ENCODE measurements at regions not wholly inside any gene's neighbourhood (a gene's known extent, or its start where the extent isn't known, plus 50 kb on each side); places are given as distances from the start of the nearest gene placed in this dataset.

- no peak for DNase-seq (ENCODE audit: low spot score)
Observed at GRCh38 chr1:217211486-217211885, 419.4 kb downstream of the GPATCH2 start.

DNA sequence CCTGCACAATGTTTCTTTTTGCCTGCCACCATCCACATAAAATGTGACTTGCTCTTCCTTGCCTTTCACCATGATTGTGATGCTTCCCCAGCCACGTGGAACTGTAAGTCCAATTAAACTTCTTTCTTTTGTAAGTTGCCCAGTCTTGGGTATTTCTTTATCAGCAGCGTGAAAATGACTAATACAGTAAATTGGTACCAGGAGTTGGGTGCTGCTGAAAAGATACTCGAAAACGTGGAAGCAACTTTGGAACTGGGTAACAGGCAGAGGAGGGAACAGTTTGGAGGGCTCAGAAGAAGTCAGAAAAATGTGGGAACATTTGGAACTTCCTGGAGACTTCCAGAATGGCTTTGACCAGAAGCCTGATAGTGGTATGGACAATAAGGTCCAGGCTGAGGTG is 425.3 kb downstream of the GPATCH2 start:
- DNase-seq (ENCODE audit: low spot score), result no peak

- no peak for DNase-seq (ENCODE audit: low spot score)
Observed at GRCh38 chr1:217196616-217197015, 434.3 kb downstream of the GPATCH2 start.

- no peak for DNase-seq (ENCODE audit: low spot score)
Observed at GRCh38 chr1:217193151-217193550, 437.7 kb downstream of the GPATCH2 start.

DNA sequence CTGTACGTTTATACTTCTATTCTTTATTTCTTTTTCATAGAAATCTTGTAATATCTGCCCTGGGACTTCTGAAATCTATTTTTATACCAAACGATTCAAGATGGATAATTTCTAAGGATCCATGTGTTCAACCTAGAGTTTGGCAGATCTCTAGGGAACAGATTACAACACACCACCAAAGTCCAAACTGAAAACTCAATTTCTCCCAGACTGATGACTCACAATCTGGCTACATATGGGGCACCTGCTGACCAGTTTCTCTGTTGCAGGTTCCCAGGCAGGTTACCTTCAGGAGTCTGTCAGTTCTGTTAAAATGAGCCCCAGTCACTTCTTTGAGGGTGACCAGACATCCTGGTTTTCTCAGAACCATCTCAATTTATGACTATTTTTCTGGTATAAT is 439.4 kb downstream of the GPATCH2 start:
- DNase-seq (ENCODE audit: low spot score), result no peak

GRCh38 chr1:217190359-217190758 is 440.5 kb downstream of the GPATCH2 start:
- no peak for DNase-seq (ENCODE audit: low spot score)

DNA sequence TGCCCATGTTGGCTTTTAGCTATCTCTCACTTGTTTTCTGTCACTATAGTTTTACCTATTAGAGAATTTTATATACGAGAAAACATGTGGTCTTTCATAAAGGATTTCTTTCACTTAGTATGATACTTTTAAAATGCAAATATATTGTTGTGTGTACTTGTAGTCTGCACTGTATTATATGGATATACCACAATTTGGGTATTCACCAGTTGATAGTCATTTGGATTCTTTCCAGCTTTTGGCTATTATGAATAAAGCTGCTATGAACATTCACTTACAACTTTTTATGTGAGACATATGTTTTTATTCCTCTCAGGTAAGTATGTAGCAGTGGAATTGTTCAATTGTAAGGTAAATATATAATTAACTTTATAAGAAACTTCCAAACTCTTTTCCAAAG is 441.5 kb downstream of the GPATCH2 start:
- DNase-seq (ENCODE audit: low spot score), result no peak

DNA sequence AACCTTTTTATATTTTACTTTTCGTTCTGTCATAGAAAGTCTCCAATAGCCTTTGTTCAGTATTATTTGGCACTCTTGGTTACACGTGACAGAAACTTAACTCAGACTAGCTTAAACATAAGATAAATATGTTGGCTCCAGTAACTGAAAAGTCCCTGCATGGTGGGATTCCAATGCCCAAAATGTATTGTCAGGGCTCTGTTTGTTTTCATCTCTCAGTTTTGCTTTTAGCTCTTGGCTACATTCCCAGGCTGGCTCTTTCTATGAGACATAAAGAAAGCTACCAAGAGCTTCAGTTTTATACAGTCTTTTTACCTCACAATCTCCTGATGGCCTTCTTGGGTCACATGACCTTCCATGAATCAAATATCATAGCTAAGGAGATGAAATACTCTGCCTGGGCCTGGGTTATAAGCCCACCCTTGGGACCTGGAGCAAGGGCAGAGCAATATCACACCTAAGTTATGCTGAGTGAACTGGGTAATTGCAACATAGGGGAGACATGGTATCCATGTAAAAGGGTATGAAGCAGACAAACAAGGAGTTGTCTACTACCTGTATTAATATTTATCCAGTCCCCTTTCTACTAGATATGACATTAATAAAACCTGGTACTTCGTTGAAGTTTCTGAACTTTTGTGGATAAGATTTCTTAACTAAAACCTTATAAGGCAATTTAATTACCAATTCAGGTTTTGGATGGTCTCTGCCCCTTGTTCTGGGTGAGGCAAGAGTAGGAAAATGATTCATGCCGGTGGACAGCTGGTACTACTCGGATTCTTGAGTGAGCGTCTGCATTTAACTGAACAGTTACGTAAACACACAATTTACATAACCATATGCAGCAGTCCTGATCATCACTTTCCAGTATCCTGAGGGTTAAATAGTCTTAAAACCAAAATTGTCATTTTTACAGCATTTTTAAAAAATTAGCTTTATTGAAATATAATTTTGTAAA is 442.3 kb downstream of the GPATCH2 start:
- peak; percentile 11 for DNase-seq (ENCODE audit: low spot score)

DNA sequence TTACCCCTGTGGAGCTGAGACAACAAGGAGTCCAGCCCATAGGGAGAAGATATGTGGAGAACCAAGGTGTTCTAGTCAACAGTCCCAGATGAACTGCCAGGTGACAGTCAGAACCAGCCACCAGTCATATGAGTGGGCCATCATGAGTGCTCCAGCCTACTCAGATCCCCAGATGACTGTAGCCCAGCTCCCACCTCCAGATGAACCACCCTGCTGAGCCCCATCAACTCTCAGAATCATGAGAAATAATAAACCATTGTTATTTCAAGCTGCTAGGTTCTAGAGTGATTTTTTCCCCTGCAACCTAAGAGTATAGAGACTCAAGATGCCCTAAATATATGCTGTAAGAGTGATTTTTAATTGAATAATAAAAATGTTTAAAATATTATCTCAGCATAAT is 444.2 kb downstream of the GPATCH2 start:
- no peak for DNase-seq (ENCODE audit: low spot score)

- DNase-seq (ENCODE audit: low spot score), result no peak
Observed at GRCh38 chr1:217184854-217185253, 446.0 kb downstream of the GPATCH2 start.

- DNase-seq (ENCODE audit: low spot score), result no peak
Observed at GRCh38 chr1:217182992-217183391, 447.9 kb downstream of the GPATCH2 start.

- no peak for DNase-seq (ENCODE audit: low spot score)
Observed at GRCh38 chr1:217181756-217182155, 449.1 kb downstream of the GPATCH2 start.

- DNase-seq (ENCODE audit: low spot score), result no peak
Observed at GRCh38 chr1:217181176-217181746, 449.6 kb downstream of the GPATCH2 start.

GRCh38 chr1:217180443-217180842 is 450.4 kb downstream of the GPATCH2 start:
- DNase-seq (ENCODE audit: low spot score), result no peak

GRCh38 chr1:217164403-217164802 is 441.2 kb upstream of the ESRRG start:
- no peak for DNase-seq (ENCODE audit: low spot score)

DNA sequence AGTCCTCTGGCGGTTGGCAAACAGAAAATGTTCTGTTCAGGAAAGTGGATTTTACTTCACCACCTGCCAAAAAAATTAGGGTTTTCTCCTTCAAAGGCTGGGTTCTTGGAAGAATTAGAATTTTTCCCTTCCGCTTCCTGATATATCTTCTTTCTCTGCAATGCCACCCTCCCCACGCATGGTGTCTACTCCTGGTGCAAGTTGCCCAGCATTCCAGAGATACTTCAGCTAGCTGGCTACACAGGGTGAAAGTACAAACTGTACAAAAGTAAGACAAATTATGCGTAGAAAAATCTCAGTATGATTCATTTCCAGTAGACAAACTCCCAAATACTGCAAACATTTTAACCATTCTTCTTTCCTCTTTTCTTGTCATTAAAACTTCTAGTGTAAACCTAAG is 430.1 kb upstream of the ESRRG start:
- no peak for DNase-seq (ENCODE audit: low spot score)

- DNase-seq (ENCODE audit: low spot score), result no peak
Observed at GRCh38 chr1:217150366-217150765, 427.1 kb upstream of the ESRRG start.

DNA sequence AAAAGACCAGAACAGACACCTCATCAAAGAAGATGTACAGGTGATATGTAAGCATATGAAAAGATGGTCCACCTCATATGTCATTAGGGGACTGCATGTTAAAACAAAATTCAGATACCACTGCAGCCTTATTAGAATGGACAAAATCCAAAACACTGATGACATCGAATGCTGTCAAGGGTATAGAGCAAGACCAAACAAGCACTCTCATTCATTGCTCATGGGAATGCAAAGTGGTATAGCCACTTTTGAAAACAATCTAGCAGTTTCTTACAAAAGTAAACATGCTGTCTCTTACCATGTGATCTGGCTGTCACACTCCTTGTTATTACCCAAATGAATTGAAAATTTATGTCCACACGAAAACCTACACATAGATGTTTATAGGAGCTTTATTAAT is 426.6 kb upstream of the ESRRG start:
- no peak for DNase-seq (ENCODE audit: low spot score)

GRCh38 chr1:217141711-217142110 is 418.5 kb upstream of the ESRRG start:
- DNase-seq (ENCODE audit: low spot score), result no peak

DNA sequence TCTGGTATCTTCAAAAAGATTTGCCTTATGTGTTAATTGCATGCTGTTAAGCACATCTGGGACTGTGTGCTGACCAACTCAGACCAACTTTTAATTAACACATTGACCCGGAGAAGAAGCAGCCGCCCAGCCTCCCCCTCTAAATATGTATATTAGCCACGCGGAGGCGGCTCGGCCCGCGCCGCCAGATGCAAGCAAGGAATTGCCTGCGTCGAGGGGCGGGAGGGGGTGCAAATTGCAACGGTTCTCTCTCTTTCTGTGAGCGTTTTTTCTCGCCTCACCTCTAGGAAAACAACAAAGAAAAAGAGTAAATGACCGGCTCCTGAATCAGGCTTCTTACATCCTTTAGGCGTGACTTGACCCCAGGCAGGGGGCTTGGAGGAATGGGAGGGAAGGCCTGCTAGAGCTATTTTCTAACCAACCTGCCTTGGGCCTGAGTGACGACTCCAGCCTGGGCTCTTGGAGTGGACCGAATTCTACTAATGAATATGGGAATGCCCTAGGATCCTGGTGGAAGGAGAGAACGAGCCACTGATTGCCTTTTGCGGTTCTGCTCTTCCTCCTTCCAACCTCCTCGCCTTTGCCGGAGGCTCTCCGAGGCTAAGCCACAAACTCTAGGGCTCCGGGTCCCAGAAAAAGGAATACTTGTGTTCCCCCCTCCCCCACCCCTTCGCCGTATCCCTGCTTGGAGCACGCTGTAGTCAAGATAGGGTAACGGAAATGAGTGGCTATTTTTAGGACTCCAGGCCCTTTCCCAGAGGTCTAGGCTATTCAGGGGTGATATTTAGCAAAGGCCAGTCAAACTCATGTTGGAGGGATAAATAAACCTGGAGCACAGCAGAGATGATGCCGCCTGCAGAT is 417.0 kb upstream of the ESRRG start:
- DNase-seq (ENCODE audit: low spot score), result no peak

DNA sequence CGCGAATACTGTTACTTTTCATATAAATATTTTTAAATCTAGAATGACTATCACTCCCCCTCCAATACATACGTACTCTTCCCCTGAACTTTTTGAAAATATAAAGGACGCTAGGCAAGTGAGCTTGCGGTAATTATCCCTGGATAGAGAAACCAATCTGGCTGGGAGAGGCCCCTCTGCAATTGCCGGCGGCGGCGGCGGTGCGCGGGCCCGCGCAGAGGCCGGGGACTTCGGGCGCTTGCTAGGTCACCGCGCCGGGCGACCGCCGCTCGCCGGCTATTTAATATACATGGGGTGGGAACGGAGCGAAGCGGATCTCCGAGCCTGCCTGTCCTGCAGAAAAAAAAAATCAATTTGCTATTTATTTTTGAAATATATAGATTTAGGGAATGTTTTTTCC is 416.3 kb upstream of the ESRRG start:
- DNase-seq (ENCODE audit: low spot score), result no peak

- DNase-seq (ENCODE audit: low spot score), result no peak
Observed at GRCh38 chr1:217138799-217139466, 415.7 kb upstream of the ESRRG start.

All from H4 (cell line).